Osteocyte (in vitro differentiated cells): ENCODE measurements at regions not wholly inside any gene's neighbourhood (a gene's known extent, or its start where the extent isn't known, plus 50 kb on each side); places are given as distances from the start of the nearest gene placed in this dataset.

Source experiments
- DNase-seq: peaks from one replicate; pipeline ENCODE4 v3.0.0; 2021; ENCODE audit warnings: mixed read lengths; ENCODE audit not compliant: unreplicated experiment; ENCODE audit errors: extremely low spot score
- H3K27ac Mint-ChIP-seq: one replicate; pipeline ENCODE4 v1.8.0; 2021; ENCODE audit warnings: mild to moderate bottlenecking, mixed read lengths; ENCODE audit not compliant: unreplicated experiment
- H3K27me3 Mint-ChIP-seq: one replicate; pipeline ENCODE4 v1.8.0; 2021; ENCODE audit warnings: mixed read lengths; ENCODE audit not compliant: unreplicated experiment
- H3K36me3 Mint-ChIP-seq: one replicate; pipeline ENCODE4 v1.8.0; 2021; ENCODE audit warnings: mixed read lengths; ENCODE audit not compliant: unreplicated experiment
- H3K4me1 Mint-ChIP-seq: one replicate; pipeline ENCODE4 v1.8.0; 2021; ENCODE audit warnings: mixed read lengths; ENCODE audit not compliant: unreplicated experiment
- H3K4me3 Mint-ChIP-seq: one replicate; pipeline ENCODE4 v1.8.0; 2021; ENCODE audit warnings: mild to moderate bottlenecking, moderate library complexity, mixed read lengths; ENCODE audit not compliant: unreplicated experiment
- H3K9me3 Mint-ChIP-seq: one replicate; pipeline ENCODE4 v1.8.0; 2021; ENCODE audit warnings: mixed read lengths; ENCODE audit not compliant: unreplicated experiment
- CTCF ChIP-seq: fragments of 200-600 bp; sonication (generic); IDR thresholded peaks from 2 replicates; pipeline ENCODE4 v1.5.0; 2021; ENCODE audit warnings: antibody characterized with exemption, mild to moderate bottlenecking, moderate library complexity

- no peaks in the 10 kb centered on the region for H3K36me3 Mint-ChIP-seq
Measured at GRCh38 chr5:143542798-143543144, 139.3 kb upstream of the NR3C1 start.

GRCh38 chr5:143541943-143542797 lies 138.7 kb upstream of the NR3C1 start:
- Mint-ChIP-seq H3K4me1 (peaks cover 12% of the 10 kb centered on the region), H3K36me3 (no peaks in the 10 kb centered on the region), H3K27me3 (no peaks in the 10 kb centered on the region), H3K27ac (no peak overlapping the region), H3K9me3 (peaks cover 8% of the 10 kb centered on the region), H3K4me3 (no peak overlapping the region)
- DNase-seq, result no peak
- no peak for TF ChIP-seq CTCF

More at GRCh38 chr5:143542798-143543144, 139.3 kb upstream of the NR3C1 start:
- DNase-seq, result no peak
- no peaks in the 10 kb centered on the region for H3K27me3 Mint-ChIP-seq
- H3K4me1 Mint-ChIP-seq, result peaks cover 12% of the 10 kb centered on the region
- no peak for TF ChIP-seq CTCF
- H3K27ac Mint-ChIP-seq, result no peak overlapping the region
- H3K4me3 Mint-ChIP-seq, result no peak overlapping the region
- peaks cover 8% of the 10 kb centered on the region for H3K9me3 Mint-ChIP-seq

- Mint-ChIP-seq H3K4me3 (no peak overlapping the region), H3K36me3 (no peaks in the 10 kb centered on the region), H3K27me3 (no peaks in the 10 kb centered on the region), H3K27ac (no peak overlapping the region), H3K9me3 (peaks cover 6% of the 10 kb centered on the region), H3K4me1 (peaks cover 15% of the 10 kb centered on the region)
- no peak for TF ChIP-seq CTCF
- no peak for DNase-seq
Measured at GRCh38 chr5:143539742-143540141, 136.3 kb upstream of the NR3C1 start.

- no peak for DNase-seq
- no peaks in the 10 kb centered on the region for H3K27me3 Mint-ChIP-seq
- no peak overlapping the region for H3K4me3 Mint-ChIP-seq
- peaks cover 6% of the 10 kb centered on the region for H3K9me3 Mint-ChIP-seq
- no peak overlapping the region for H3K27ac Mint-ChIP-seq
- H3K36me3 Mint-ChIP-seq, result no peaks in the 10 kb centered on the region
- TF ChIP-seq CTCF, result no peak
- H3K4me1 Mint-ChIP-seq, result peaks cover 3% of the 10 kb centered on the region
Measured at GRCh38 chr5:143537056-143537455, 133.6 kb upstream of the NR3C1 start.

GRCh38 chr5:143536364-143536763 lies 132.9 kb upstream of the NR3C1 start:
- Mint-ChIP-seq H3K9me3 (peaks cover 6% of the 10 kb centered on the region), H3K4me3 (no peak overlapping the region), H3K36me3 (no peaks in the 10 kb centered on the region), H3K27ac (no peak overlapping the region), H3K27me3 (no peaks in the 10 kb centered on the region), H3K4me1 (peaks cover 3% of the 10 kb centered on the region)
- TF ChIP-seq CTCF, result no peak
- DNase-seq, result no peak
